C4-2B (cell line): ENCODE measurements at regions not wholly inside any gene's neighbourhood (a gene's known extent, or its start where the extent isn't known, plus 50 kb on each side); places are given as distances from the start of the nearest gene placed in this dataset.
"Not testable (repeated sequence)": the region's sequence is repeated elsewhere in the genome, so short reads cannot be mapped to it uniquely, and the experiment has no call there.

Experiments
- CTCF ChIP-seq: fragments of 450-650 bp; conservative IDR thresholded peaks from 2 replicates; pipeline ENCODE4 v1.5.1; 2017; ENCODE audit warnings: mild to moderate bottlenecking
- ZFX ChIP-seq: fragments of 450-650 bp; IDR thresholded peaks from 2 replicates; pipeline ENCODE4 v1.6.1; 2017

- TF ChIP-seq CTCF, ZFX: not testable (repeated sequence)
Observed at GRCh38 chr4:164262508-164262907, 491.4 kb upstream of the SMIM31 start.
